Endometrium (tissue), 2 donors: ENCODE measurements at regions not wholly inside any gene's neighbourhood (a gene's known extent, or its start where the extent isn't known, plus 50 kb on each side); places are given as distances from the start of the nearest gene placed in this dataset.

Source experiments
- FAIRE-seq: peaks from 2 replicates; lab custom pipeline; 2012; peaks lifted over from hg19 to GRCh38; lab: Jason Lieb, UNC
- donor health status: control.
- donor health status: control.

DNA sequence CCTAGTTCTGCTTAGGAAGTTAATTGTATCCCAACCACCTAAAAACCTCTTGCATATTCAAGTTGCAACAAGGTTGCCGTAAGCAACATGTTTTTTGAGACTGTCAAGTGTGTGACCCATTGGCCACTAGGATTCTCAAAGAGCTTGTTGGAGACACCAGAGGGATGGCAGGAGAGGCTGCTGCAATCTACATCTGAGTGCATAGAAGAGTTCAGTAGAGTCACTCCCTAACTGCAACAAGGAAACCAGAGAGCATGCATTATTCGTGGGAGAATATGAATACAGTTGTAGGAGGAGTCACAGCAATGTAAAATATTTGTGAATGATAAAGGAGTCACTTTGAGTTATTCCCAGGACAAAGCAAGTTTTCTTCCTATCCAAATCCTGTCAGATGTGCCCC, 538.6 kb downstream of the TNS3 start:
- FAIRE-seq = no peak

DNA sequence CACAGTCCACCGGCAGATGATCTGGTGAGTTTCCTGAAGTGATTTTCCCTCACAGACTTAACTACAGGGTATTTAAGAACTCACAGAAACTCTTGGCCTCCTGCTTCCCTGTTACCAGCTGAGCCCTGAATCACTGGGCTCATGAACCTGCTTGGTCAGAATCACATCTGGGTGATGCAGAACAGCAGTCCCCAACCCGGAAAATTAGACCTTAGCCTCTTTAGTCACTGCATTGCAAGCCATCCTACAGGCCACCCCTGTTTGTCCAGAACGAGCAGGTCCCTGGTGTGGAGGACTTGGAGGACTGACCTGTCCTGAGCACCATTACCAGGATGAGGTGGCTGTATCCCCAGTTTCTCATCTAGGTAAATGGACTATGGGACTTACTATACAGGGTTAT, 539.2 kb downstream of the TNS3 start:
- FAIRE-seq = no peak

GRCh38 chr7:47040795-47041347, 541.0 kb downstream of the TNS3 start:
- no peak for FAIRE-seq

- FAIRE-seq = peak; percentile 21
Measured at GRCh38 chr7:47039904-47040303, 542.0 kb downstream of the TNS3 start.

DNA sequence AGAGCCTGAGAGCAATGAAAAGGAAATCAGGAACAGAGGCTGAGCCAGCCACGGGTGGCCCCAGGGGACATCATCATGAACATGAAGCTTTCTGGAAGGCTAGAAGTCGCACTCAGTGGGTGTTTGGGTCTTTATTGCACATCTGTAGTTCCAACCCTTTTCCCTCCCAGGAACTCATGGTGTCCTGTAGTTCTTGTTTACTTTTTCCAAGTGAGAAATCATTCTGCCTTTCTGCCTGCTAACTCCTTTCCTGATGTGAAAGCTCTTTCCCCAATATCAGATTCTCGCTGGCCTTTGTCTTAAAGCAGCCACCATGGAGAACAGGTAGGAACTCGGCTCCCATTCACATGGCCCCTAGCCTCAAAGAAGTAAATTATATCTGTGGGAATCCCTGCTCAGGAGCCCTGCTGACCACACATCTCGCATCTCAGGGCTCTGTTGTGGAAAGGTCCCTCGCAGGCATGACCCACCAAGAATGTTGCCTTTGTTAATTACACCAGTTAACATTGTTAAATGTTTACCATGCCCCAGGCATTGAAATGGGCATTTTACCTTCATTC, 542.7 kb downstream of the TNS3 start:
- peak; percentile 15 for FAIRE-seq

GRCh38 chr7:47038621-47039020, 543.3 kb downstream of the TNS3 start:
- no peak for FAIRE-seq

- FAIRE-seq = no peak
Measured at GRCh38 chr7:47037607-47038006, 544.3 kb downstream of the TNS3 start.

DNA sequence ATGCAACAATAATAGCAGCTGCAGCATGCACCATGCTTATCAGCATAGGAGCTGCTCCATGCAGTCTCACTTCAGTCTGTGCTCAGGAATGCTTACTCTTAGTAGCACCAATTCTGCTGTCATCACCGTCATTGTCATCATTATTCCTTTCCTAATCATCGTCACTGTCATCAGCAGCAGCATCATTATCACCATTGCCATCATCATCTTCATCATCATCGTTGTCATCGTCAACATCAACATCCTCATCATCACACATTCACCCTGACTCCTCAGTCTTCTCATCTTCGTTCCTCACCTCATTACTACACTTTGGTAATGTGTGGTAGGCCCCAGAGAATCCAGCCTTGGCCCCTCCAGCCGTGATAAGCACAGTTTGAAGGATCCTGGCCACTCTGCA, 545.0 kb downstream of the TNS3 start:
- no peak for FAIRE-seq

- FAIRE-seq = no peak
Measured at GRCh38 chr7:47035522-47035921, 546.4 kb downstream of the TNS3 start.

- no peak for FAIRE-seq
Measured at GRCh38 chr7:47034180-47034579, 547.7 kb downstream of the TNS3 start.

DNA sequence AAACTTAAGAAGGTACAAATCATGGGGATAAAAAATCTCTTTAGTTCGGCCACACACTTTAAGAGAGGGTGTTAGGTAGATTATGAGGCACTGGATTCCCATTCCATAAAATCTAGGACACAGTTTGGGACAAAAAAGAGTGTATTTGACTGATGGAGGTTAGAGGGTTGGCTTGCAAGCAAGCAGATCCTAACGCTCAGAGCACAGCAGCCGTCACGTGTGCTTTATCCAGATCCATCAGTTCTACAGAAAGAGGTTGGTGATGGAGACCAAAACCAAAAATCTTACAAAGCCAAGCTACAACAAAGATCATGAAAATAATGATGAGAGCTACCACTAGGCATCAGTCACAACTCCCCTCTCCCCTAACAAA, 549.4 kb downstream of the TNS3 start:
- no peak for FAIRE-seq

DNA sequence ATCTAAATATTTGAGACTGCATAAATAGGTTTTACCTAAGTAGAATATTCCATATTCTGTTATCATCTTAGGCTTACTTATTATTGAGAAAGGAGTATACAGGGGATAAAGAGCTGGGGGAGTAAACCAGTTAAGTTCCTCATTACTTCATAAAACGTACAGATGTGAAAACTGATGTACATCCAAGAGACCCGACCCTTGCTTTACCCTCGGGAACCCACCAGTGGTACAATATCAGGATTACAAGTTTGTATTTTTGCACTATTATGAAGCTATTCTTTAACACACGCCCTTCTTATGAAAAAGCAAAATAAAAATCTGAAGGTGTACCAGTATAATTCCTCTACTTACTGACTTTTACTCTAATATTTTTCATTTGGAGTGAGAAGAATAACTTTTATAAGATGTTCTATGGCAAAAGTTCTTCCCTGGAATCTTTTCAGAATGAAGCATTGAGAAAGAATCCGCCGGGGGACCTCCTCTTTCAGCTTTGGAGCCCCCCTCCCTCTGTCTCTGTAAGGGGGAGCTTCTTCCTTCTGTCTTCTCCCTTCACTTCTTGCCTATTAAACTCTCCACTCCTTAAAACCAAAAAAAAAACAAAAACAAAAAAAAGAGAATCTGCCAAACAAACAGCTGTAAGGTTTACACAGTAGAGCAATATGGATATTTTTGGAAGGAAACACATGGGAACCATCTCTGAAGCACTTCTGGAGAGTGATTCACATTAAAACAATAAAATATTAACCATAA, 550.0 kb downstream of the TNS3 start:
- FAIRE-seq = peak; percentile 100

- no peak for FAIRE-seq
Measured at GRCh38 chr7:47028284-47028683, 553.6 kb downstream of the TNS3 start.

- peak; percentile 91 for FAIRE-seq
Measured at GRCh38 chr7:47027695-47028240, 554.1 kb downstream of the TNS3 start.

- no peak for FAIRE-seq
Measured at GRCh38 chr7:47026780-47027361, 555.0 kb downstream of the TNS3 start.

GRCh38 chr7:47024991-47025390, 556.9 kb downstream of the TNS3 start:
- FAIRE-seq = no peak

DNA sequence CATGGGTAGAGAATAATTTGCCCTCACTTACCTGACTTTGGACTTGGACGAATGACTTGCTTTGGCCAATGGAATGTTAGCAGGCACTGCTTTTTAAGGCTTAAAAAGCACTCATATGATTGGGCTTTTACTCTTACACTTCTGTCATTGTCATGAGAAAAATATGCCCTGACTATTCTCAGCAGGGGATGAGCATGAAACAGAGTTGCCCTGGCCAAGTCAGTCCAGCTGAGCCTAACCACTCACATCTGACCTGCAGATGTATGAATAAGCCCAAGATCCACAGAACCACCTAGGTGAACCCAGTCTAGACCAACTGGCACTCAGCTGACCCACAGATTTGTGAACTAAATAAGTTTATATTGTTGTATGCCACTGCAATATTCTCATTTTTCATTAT, 573.5 kb downstream of the TNS3 start:
- FAIRE-seq = no peak

DNA sequence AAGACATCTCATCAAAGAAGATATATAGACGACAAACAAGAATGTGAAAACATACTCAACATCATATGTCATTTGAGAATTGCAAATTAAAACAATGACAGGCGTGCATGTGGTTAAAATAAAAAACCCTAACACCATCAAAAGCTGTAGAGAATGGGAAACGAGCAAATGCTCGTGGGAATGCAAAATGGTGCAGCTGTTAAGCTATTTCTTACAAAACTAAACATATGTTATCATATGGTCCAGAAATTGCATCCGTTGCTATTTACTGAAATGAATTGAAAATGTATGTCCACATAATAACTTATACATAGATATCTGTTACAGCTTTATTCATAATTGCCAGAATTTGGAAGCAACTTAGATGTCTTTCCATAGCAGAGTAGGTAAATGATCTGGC, 574.4 kb downstream of the TNS3 start:
- no peak for FAIRE-seq

DNA sequence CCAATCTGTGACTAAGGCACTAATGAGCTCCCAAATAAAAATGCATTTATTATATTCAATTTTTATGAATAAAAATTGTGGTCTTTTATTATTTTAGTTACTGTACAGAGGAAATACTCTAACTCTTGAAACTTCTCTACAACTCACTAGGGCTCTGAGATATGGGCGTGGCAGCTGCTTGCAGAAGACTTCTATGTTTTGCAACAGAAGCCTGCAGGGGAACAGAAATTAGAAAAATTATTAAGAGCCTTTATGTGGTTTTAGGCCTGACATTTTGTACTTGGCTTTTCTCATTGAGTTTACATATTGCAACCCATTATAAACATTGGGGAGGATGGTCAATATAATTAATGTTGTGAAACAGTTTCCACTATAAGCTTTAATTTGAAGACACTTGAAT, 581.4 kb downstream of the TNS3 start:
- no peak for FAIRE-seq

DNA sequence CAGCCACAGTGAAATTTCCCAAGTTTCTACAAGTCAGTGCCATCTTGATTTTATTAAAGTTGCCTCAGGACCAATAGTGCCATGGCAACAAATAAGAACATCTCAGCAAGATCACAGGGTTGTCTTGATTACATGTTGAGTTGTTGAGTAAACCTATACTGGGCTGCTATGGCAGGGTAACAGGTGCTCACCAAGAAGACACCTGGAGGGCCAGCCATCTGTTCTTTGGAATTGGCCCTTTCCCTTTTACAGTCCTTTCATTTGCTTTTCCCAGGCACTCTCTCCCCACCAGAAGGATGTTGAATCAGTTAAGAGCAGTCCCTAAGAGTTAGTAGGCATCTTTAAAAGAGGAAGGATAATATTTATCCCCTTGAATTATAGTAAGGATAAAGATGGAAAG, 582.0 kb downstream of the TNS3 start:
- no peak for FAIRE-seq

GRCh38 chr7:46996972-46997371, 584.9 kb downstream of the TNS3 start:
- FAIRE-seq = no peak

DNA sequence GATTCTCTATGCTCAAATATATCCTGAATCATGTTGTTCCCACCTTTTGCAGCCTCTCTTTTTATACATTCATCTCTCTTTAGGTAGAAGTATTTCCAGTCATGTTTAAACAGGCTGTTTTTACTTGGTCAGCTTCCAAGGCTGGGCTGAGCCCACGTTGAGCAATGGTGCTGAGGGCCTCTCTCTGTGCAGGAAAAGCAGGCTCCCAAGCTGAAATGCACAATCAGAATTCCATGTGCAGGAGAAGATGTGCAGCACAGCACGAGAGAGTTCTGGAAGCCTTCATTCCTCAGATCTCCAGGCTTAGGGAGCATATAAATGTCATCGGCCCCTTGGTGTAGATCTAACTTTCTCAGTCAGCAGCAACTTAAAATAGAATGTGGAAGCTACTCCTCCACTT, 588.5 kb downstream of the TNS3 start:
- FAIRE-seq = no peak

- FAIRE-seq = no peak
Measured at GRCh38 chr7:46990761-46991160, 591.1 kb downstream of the TNS3 start.
